ENCODE measurements at regions not wholly inside any gene's neighbourhood (a gene's known extent, or its start where the extent isn't known, plus 50 kb on each side); places are given as distances from the start of the nearest gene placed in this dataset.

GRCh38 chr1:11590395-11590794 lies 63.8 kb downstream of the FBXO2 start:
- no peak for TF ChIP-seq POLR2AphosphoS5 (IDR thresholded peaks at IDR 0.05; ENCODE audit: low read depth, low read length)
- TF ChIP-seq, protein P1, sequence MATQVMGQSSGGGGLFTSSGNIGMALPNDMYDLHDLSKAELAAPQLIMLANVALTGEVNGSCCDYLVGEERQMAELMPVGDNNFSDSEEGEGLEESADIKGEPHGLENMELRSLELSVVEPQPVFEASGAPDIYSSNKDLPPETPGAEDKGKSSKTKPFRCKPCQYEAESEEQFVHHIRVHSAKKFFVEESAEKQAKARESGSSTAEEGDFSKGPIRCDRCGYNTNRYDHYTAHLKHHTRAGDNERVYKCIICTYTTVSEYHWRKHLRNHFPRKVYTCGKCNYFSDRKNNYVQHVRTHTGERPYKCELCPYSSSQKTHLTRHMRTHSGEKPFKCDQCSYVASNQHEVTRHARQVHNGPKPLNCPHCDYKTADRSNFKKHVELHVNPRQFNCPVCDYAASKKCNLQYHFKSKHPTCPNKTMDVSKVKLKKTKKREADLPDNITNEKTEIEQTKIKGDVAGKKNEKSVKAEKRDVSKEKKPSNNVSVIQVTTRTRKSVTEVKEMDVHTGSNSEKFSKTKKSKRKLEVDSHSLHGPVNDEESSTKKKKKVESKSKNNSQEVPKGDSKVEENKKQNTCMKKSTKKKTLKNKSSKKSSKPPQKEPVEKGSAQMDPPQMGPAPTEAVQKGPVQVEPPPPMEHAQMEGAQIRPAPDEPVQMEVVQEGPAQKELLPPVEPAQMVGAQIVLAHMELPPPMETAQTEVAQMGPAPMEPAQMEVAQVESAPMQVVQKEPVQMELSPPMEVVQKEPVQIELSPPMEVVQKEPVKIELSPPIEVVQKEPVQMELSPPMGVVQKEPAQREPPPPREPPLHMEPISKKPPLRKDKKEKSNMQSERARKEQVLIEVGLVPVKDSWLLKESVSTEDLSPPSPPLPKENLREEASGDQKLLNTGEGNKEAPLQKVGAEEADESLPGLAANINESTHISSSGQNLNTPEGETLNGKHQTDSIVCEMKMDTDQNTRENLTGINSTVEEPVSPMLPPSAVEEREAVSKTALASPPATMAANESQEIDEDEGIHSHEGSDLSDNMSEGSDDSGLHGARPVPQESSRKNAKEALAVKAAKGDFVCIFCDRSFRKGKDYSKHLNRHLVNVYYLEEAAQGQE (IDR thresholded peaks at IDR 0.05; ENCODE audit: insufficient read depth in 1 of 2, low read depth in 2 of 2, low read length in 2 of 2): no peak
- no peak for TF ChIP-seq FOXP2 (optimal IDR thresholded peaks at IDR 0.05; ENCODE audit: borderline replicate concordance, extremely low read depth, extremely low read length, insufficient read depth)
- TF ChIP-seq SIN3A (IDR thresholded peaks at IDR 0.05; ENCODE audit: borderline replicate concordance, insufficient read depth, low read length): no peak
- TF ChIP-seq TAF1 (IDR thresholded peaks at IDR 0.05; ENCODE audit: borderline replicate concordance, insufficient read depth, low read length): no peak

Measured in PFSK-1 (cell line).